ENCODE measurements at regions not wholly inside any gene's neighbourhood (a gene's known extent, or its start where the extent isn't known, plus 50 kb on each side); places are given as distances from the start of the nearest gene placed in this dataset.

DNA sequence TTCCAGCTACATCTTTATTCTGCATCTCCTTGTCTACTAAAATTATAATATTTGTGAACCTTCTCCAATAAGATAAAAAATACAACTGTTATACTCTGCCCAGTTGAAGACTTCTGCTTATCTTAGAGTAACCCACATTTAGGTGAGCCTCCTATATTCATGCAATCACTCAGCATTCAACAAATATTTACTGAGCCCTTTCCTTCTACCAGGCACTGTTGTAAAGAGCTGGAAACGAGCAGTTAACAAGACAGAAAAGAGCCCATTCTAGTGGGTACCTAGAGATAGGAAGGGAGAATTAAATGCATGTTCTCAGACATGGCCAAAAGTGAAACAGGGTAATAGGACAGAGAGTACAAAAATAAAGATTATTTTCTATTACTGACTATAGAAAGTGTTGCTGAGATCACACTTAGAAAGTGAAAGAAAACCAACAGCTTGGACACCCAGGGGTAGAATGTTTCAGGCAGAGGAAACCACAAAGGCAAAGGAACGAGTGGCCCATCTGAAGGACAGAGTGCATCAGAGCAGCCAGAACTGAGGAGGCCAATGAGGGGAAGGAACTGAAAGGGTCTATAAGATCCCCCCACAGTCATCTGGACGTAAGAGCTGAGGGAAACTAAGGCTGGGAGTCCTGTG is 50.8 kb upstream of the SMLR1 start:
- no peak for TF ChIP-seq POLR2AphosphoS5 (IDR thresholded peaks at IDR 0.05; ENCODE audit: borderline replicate concordance, low read depth, low read length)
- TF ChIP-seq EZH2 (IDR thresholded peaks at IDR 0.05): no peak
